CD4-positive, alpha-beta T cell treated with Interleukin-10 for 1 hour (primary cell): ENCODE measurements at regions not wholly inside any gene's neighbourhood (a gene's known extent, or its start where the extent isn't known, plus 50 kb on each side); places are given as distances from the start of the nearest gene placed in this dataset.

Experiments
- DNase-seq: peaks from one replicate; pipeline ENCODE4 v3.0.0-alpha.2; 2020

- no peak for DNase-seq
These were observed 404.1 kb downstream of the PTPRU start for GRCh38 chr1:29640428-29640785.

DNA sequence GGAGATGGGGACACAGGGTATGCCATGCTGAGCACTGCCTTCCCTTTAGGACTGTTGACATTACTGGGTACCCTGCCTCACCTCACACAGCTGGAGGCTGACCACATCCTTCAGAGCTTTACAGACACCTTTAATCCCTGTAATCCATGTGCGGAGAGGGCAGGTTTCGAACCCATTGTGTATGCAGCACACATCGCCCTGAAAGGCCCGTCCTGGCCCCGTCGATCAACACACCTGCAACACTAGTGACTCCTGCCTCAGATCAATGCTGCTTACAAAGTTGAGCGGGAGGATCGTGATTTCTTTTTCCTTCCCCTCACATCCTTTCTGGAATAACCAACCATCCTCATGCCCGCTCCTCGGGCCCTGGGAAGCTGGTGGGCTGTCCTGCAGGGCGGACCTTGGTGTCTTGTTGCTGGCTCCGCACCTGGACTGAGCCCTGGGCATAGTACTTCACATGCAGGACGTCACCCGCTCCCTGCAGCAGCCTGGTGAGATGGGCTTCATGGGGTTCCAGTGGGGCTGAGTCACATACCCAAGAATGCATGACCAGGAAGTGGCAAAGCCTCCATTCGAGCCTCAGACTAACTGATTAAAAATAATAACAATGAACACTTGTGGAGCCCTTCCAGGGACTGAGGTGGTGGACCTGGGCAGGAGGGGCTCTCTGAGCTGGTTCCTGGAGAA, 403.6 kb downstream of the PTPRU start:
- no peak for DNase-seq

DNA sequence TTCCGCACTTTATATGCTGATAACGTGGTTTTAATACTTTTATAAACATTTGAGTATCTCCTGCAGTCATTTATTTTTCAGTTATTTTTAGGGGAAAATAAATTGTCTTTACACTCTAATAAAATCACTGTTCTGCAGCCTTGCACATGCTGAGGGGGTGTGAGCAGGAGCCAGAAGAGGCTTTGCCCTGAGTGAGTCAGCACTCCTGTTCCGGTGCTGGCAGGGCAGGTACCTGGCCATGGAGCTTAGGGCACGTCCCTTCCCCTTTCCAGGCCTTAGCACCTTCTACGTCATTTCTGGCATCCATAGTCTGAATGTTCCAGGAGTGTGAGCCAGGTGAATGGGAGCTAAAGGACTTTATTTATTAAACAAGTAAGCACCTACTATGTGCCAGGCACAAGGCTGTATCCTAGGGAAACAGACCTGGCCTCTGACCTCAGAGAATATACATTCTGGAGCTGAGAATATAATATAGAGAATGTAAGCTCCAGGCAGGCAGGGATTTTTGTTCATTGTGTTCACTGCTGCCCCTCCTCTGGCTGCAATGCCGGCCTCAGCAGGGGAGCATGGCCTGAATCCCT, 402.9 kb downstream of the PTPRU start:
- no peak for DNase-seq

- DNase-seq = no peak
These were observed 402.0 kb downstream of the PTPRU start for GRCh38 chr1:29638281-29638680.

- DNase-seq = no peak
These were observed 400.6 kb downstream of the PTPRU start for GRCh38 chr1:29636936-29637335.

DNA sequence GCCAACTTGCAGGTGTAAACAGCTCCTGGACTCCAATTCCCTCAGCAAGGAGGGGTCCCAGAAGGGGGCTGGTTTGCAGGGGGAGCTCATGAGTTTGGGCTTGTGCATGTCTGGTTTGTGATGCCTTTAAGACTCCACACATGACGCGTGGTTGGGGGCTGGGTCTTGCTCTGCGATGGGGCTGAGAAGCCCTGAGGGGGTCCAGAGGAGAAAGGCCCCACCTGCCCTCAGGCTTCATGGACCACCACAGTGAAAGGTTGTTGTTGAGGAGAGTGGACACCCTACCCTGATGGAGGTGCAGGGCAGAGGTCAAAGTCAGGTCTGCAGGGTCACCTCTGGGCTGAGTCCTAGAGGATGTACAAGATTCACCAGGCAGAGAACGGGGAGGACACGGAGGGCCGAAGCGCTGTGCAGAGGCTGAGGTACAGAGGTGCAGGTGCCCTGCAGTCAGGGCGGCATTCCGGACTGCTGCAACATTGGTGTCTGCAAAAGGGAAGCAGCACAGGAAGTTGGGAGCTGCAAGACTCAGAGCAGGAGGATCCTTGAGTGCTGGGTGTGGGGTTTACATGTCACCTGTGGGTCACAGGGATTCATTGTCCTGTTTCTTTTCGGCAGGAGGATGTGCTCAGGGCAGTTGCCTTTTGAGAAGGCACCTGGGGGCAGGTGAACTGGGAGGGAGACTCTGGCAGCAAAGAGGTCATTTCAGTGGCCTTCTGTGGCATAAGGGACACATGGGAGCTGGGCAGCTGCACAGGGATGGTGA, 399.4 kb downstream of the PTPRU start:
- no peak for DNase-seq

GRCh38 chr1:29634746-29635335, 398.5 kb downstream of the PTPRU start:
- DNase-seq = no peak

DNA sequence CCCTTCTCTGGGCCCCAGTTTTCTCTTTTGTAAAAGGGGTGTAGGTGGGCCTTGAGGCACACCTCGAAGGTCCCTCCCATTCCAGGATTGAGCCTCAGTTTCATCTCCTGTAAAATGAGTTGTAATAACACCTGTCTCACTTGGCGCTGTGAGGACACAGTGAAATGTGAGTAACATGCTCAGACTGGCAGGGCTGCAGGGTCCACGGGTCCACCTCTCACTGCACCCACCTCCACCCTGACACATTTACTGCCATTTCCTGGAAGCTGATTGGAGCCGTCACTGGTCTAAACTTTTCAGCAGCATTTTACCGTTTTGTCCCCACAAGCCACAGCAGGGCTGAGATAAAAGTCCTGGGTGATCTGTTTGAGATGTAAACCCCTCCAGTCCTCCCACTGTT, 398.0 kb downstream of the PTPRU start:
- no peak for DNase-seq

DNA sequence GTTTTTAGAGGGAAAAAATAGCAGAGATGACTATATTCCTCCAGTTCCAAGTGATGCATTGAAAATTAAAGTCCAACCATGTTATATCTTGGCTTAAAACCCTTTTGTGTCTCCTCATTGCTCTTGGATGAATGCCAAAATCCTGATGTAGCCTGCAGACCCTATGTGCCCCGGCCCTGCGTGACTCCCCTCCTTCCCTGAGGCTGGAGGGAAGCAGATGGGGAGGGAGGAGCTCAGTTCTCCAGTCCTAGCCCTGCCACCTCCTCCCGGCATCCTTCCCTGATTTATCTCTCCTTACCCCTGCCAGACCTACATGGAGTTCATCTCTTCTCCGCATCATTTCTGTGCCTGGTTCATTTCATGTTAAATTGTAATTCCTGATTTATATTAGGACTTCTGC, 397.4 kb downstream of the PTPRU start:
- DNase-seq = no peak

- DNase-seq = no peak
These were observed 396.7 kb downstream of the PTPRU start for GRCh38 chr1:29632806-29633615.

GRCh38 chr1:29631836-29632805, 395.8 kb downstream of the PTPRU start:
- DNase-seq = no peak

DNA sequence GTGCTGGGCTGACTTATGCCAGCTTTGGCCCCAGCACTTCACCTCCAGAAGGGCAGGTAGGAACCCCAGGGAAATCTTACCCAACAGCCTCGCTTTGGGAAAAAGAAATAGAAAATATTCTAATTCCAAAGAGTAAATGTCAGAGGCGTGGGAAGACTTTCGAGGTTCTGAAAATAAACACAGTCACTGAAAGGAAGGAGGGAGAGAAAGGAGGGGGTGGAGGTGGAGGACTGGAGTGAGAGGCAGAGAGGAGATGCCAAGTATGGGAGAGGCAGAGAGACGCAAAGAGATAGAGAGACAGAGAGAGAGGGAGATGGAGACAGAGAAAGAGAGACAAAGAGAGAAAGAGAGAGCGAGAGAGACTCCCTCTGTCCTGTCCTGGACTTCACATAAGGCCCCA, 395.0 kb downstream of the PTPRU start:
- DNase-seq = no peak

DNA sequence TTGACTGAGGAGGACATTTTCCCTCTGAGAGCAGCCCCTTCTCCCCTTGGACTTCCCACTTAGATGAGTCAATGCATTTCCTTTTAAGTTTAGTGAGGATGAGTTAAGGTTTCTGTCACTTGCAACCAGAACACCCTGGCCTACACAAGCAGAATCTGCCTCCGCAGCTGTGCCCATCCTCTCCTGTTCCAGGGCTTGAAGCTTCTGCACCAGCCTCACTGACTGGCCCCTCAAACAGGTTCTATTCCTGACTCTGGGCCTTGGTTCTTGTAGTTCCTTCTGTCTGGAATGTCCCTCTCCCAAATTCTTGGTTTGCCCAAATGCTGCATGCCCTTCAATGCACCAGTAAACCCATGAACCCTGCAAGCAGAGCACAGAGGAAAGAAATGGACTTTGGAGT, 394.4 kb downstream of the PTPRU start:
- DNase-seq = no peak

- no peak for DNase-seq
These were observed 393.6 kb downstream of the PTPRU start for GRCh38 chr1:29629814-29630516.

DNA sequence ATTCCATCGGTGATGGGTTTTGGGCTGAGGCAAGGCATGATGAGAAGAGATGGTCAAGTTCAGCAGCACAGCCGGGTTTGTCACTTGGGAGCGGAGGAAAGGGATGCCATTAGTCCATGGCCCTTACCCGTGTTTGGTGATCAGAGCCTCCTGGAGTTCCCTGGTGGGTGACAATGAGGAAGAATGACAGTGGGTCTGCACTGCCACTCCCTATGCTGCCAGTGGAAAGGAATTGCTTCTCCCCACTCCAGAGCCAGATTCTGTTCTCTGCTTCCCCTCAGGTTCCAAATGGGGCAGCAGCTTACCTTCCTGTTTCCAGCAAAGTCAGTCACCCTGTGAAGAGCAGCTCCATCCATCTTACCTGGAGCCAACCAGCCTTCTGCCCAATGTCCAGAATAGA, 393.1 kb downstream of the PTPRU start:
- no peak for DNase-seq

DNA sequence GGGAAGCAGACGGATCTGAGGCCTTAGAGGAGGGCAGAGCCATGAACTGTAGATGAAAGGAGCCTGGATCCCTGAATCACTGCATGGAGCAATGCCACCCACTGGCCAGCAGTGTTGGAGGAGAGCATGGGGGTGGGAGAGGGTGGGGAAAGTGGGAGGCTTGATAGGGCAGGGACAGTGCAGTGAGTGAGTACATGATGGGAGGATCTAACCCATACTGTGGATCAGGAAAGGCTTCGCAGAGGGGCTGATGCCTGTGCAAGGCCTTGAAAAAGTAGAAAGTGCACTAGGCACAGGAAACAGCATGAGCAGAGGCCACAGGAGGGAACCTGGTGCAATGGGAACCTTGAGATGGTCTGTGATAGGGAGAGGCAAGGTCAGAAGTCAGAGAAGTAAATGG, 391.9 kb downstream of the PTPRU start:
- DNase-seq = no peak

DNA sequence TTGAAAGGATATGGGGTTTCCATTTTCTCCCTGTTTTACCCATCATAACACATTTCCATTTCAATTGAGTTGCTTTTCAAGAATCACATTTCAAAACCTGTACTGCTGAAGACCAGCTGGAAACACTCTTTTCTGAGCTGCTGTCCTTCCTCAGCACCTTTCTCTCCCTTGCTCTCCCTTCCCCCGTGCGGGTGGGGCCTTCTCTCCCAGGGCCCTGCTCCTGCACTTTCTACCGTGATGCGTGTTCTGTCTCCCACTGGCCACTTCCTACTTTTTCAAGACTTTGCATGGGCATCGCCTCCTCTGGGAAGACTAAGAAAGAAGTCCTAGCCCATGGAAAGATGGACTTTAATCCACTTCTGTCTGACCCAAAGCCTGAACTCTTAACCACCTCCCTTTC, 390.4 kb downstream of the PTPRU start:
- no peak for DNase-seq

GRCh38 chr1:29626066-29626465, 389.7 kb downstream of the PTPRU start:
- no peak for DNase-seq

GRCh38 chr1:29625084-29625420, 388.7 kb downstream of the PTPRU start:
- no peak for DNase-seq

DNA sequence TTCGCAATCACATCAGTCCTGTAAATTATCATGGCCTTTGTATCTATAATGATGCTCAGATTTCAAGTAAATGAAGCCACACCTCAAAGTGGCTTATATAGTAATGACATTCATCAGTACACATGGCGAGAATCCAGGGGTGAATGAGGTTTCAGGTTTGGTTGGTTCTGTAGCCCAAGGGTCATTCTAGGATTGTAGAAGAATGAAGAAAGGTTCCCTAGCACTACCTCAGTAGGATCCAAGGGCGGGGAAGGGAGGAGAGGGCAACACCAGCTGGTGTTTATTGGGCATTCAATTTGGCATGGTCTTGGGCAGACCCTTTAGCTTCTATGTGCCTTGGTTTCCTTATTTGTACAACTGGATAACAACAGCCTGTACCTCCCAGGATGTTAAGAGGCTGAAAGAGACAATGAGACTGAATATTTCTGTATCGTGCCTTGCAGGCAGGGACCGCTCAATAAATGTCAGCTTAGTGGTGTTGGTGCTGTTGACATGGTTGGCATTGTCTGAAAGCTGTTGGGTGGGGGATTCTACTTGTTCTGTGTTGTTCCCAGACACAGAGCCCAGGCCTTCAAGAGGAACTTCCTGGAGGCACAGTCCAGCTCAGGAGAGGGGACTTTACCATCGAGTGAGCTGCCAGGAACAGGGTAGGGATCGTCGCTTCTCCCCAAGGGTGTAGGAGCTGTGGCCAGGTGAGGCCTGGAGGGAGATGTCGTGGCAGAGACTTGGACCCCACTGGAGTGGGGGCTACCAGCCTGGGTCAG, 388.2 kb downstream of the PTPRU start:
- DNase-seq = no peak

GRCh38 chr1:29623501-29623900, 387.2 kb downstream of the PTPRU start:
- DNase-seq = no peak
